OCI-LY7 (cell line): ENCODE measurements at regions not wholly inside any gene's neighbourhood (a gene's known extent, or its start where the extent isn't known, plus 50 kb on each side); places are given as distances from the start of the nearest gene placed in this dataset.

Experiments
- BruUV-seq: library from RNA; stranded (reverse); fragments of 400-500 nt; replicated peaks from 2 replicates; lab custom pipeline; 2021; lab: Mats Ljungman, UMichigan
- CTCF ChIA-PET: fragments of 300-600 bp; sonication (Branson Sonifier 250); formaldehyde crosslinking; loops from one replicate; lab custom pipeline; 2022; ENCODE audit warnings: antibody characterized with exemption; ENCODE audit not compliant: unreplicated experiment; lab: Charles Lee
- POLR2A ChIA-PET: fragments of 300-600 bp; sonication (Branson Sonifier 250); formaldehyde crosslinking; loops from one replicate; lab custom pipeline; 2022; ENCODE audit warnings: antibody characterized with exemption; lab: Charles Lee
- DNase-seq: peaks from one replicate; pipeline ENCODE4 v3.0.0-alpha.2; 2015; ENCODE audit warnings: low spot score
- H2AFZ ChIP-seq: fragments of 200-600 bp; sonication (generic), shearing (Covaris generic); 2 replicates; pipeline ENCODE4 v1.6.1; 2014; ENCODE audit warnings: mild to moderate bottlenecking, antibody characterized with exemption, low read length, moderate library complexity
- H3K27ac ChIP-seq: fragments of 200-600 bp; sonication (generic); 2 replicates; pipeline ENCODE4 v1.5.1; 2014; ENCODE audit warnings: mixed run types, low read depth, mild to moderate bottlenecking, moderate library complexity, low read length, inconsistent platforms; ENCODE audit not compliant: poor library complexity, severe bottlenecking
- H3K36me3 ChIP-seq: fragments of 200-600 bp; sonication (generic); 2 replicates; pipeline ENCODE4 v1.6.1; 2014; ENCODE audit warnings: mild to moderate bottlenecking, antibody characterized with exemption, low read length, moderate library complexity, mixed read lengths; ENCODE audit not compliant: insufficient read depth
- H3K4me1 ChIP-seq: fragments of 200-600 bp; sonication (generic); 2 replicates; pipeline ENCODE4 v1.5.1; 2014; ENCODE audit warnings: mild to moderate bottlenecking, low read length; ENCODE audit not compliant: insufficient read depth, poor library complexity, severe bottlenecking
- H3K4me2 ChIP-seq: fragments of 200-600 bp; sonication (generic); 2 replicates; pipeline ENCODE4 v1.6.1; 2014; ENCODE audit warnings: mild to moderate bottlenecking, low read length
- H3K4me3 ChIP-seq: fragments of 200-600 bp; sonication (generic); 2 replicates; pipeline ENCODE4 v1.5.1; 2014; ENCODE audit warnings: mild to moderate bottlenecking, low read depth, low read length; ENCODE audit not compliant: poor library complexity, severe bottlenecking
- H3K79me2 ChIP-seq: fragments of 200-600 bp; sonication (generic); 2 replicates; pipeline ENCODE4 v1.6.1; 2016; ENCODE audit warnings: low read depth, mild to moderate bottlenecking, low read length, moderate library complexity, mixed read lengths; ENCODE audit not compliant: insufficient read depth
- H3K9me2 ChIP-seq: fragments of 200-600 bp; sonication (generic); 2 replicates; pipeline ENCODE4 v1.6.1; 2016; ENCODE audit warnings: mild to moderate bottlenecking, low read length, mixed read lengths; ENCODE audit not compliant: insufficient read depth
- H3K9me3 ChIP-seq: fragments of 200-600 bp; sonication (generic); 2 replicates; pipeline ENCODE4 v1.6.1; 2014; ENCODE audit warnings: mild to moderate bottlenecking, mixed run types, low read length, mixed read lengths
- H4K20me1 ChIP-seq: fragments of 200-600 bp; sonication (generic); 2 replicates; pipeline ENCODE4 v1.6.1; 2014; ENCODE audit warnings: mild to moderate bottlenecking, antibody characterized with exemption, low read length, moderate library complexity, mixed read lengths; ENCODE audit not compliant: insufficient read depth
- EZH2phosphoT487 ChIP-seq: fragments of 200-600 bp; sonication (generic); IDR thresholded peaks from 2 replicates; pipeline ENCODE4 v1.6.1; 2018; ENCODE audit warnings: low read depth, borderline replicate concordance, mild to moderate bottlenecking, mixed run types, antibody characterized with exemption, low read length, moderate library complexity, mixed read lengths
- intact Hi-C: fragments of 100-400 bp; cut with micrococcal nuclease; formaldehyde crosslinking; loops from one replicate; pipeline ENCODE4 v1.10.0; 2022; ENCODE audit not compliant: unreplicated experiment
- TF ChIP-seq, protein P1 (sequence below): fragments of 200-600 bp; sonication (generic); conservative IDR thresholded peaks from 2 replicates; pipeline ENCODE4 v1.5.1; 2014; ENCODE audit warnings: mild to moderate bottlenecking, antibody characterized with exemption, low read length, moderate library complexity, mixed read lengths

DNA sequence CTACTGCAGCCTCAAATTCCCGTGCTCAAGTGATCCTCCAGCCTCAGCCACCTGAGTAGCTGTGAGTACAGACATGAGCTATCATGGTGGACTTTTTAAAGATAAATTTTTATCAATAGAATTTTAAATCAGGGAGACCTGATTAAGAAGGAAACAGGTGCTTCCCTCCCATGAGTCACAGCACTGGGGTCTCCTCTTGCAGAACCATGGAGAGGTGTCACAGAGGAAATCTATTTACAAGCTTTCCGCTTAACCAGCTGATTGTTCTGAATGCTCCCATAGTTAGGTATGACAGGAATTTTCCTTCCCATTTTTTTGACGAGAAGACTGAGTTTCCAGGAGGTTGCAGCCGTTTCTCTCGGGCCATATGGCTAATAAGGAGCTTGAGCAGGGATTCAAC lies 516.1 kb downstream of the MIAT start:
- Histone ChIP-seq H2AFZ (no peak overlapping the region), H4K20me1 (no peaks in the 10 kb centered on the region), H3K9me3 (no peaks in the 10 kb centered on the region), H3K36me3 (no peaks in the 10 kb centered on the region), H3K79me2 (no peaks in the 10 kb centered on the region), H3K4me3 (no peak overlapping the region), H3K27ac (no peak overlapping the region), H3K4me2 (no peak overlapping the region), H3K4me1 (no peaks in the 10 kb centered on the region), H3K9me2 (no peaks in the 10 kb centered on the region)
- no peak for TF ChIP-seq EZH2phosphoT487
- TF ChIP-seq, protein P1, sequence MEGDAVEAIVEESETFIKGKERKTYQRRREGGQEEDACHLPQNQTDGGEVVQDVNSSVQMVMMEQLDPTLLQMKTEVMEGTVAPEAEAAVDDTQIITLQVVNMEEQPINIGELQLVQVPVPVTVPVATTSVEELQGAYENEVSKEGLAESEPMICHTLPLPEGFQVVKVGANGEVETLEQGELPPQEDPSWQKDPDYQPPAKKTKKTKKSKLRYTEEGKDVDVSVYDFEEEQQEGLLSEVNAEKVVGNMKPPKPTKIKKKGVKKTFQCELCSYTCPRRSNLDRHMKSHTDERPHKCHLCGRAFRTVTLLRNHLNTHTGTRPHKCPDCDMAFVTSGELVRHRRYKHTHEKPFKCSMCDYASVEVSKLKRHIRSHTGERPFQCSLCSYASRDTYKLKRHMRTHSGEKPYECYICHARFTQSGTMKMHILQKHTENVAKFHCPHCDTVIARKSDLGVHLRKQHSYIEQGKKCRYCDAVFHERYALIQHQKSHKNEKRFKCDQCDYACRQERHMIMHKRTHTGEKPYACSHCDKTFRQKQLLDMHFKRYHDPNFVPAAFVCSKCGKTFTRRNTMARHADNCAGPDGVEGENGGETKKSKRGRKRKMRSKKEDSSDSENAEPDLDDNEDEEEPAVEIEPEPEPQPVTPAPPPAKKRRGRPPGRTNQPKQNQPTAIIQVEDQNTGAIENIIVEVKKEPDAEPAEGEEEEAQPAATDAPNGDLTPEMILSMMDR, result no peak
- intact Hi-C loops, result no loop called here
- DNase-seq, result no peak
- BruUV-seq, result no TSS peak
- ChIA-PET CTCF (no interaction called here), POLR2A (no interaction called here)

DNA sequence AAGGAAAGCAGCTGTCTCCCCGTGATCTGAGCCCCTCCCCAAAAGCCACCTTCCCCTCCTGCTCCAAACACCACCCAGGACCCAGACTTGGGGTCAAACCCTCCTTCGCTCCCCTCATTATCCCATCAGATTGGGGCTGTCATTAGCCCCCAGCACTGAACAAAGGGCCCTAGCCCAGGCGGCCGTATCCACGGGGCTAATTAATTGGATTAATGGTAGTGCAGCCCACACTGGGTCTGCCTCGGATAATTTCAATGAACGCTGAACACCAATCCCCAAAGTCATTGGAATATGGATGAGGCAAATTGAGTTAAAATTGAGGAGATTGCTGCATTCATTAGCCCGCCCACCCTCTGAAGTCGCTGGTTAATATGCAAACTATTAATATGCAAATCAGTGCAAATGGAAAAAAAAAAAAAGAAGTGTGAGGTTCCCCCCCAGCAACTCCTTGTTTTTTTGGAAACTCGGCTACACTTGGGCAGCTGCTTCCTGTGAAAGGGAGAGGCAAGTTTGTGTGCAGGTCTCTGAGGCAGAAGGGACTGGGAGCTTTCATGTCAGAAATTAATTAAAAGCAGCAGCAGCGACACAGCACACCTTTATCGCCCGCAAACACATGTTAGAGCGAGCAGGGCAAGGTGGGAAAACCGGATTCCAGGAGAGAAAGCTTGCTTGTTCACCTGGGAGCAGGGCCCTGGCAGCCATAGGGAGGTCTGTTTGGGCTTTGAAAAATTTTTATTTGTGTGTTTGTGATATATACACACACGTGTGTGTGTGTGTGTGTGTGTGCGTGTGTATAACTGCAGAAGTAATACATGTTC lies 517.8 kb downstream of the MIAT start:
- CTCF ChIA-PET, result no interaction called here

DNA sequence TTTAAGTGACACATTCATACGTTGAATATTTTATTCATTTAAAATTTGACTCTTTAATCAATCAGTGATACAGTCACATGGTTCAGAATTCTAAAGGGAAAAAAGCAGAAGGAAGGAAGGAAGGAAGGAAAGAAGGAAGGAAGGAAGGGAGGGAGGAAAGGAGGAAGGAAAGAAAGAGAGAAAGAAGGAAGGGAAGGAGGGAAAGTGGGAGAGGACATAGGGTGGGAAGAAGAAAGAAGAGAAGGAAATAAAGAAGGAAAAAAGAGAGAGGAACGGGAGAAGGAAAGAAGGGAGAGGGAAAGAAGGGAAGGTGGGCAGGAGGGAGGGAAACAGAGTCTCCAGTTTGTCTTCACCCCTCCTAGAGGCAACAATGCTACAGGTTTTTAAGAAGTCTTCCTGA lies 518.6 kb downstream of the MIAT start:
- Histone ChIP-seq H3K36me3 (no peaks in the 10 kb centered on the region), H3K9me3 (no peaks in the 10 kb centered on the region), H3K27ac (no peak overlapping the region), H4K20me1 (no peaks in the 10 kb centered on the region), H3K4me1 (no peaks in the 10 kb centered on the region), H2AFZ (no peak overlapping the region), H3K4me3 (no peak overlapping the region), H3K4me2 (no peak overlapping the region), H3K9me2 (no peaks in the 10 kb centered on the region), H3K79me2 (no peaks in the 10 kb centered on the region)
- intact Hi-C loops, result no loop called here
- POLR2A ChIA-PET, result no interaction called here
- TF ChIP-seq, protein P1, result no peak
- no peak for TF ChIP-seq EZH2phosphoT487
- CTCF ChIA-PET, result no interaction called here
- BruUV-seq, result no TSS peak
- DNase-seq, result no peak

More for the DNA sequence above, 517.8 kb downstream of the MIAT start:
- no peaks in the 10 kb centered on the region for H3K4me1 ChIP-seq
- POLR2A ChIA-PET, result no interaction called here
- no peak overlapping the region for H3K4me2 ChIP-seq
- no peaks in the 10 kb centered on the region for H4K20me1 ChIP-seq
- intact Hi-C loops, result no loop called here
- no peaks in the 10 kb centered on the region for H3K9me2 ChIP-seq
- no peak for DNase-seq
- H3K79me2 ChIP-seq, result no peaks in the 10 kb centered on the region
- no peak overlapping the region for H3K4me3 ChIP-seq
- no TSS peak for BruUV-seq
- no peaks in the 10 kb centered on the region for H3K36me3 ChIP-seq
- TF ChIP-seq, protein P1, result no peak
- TF ChIP-seq EZH2phosphoT487, result no peak
- no peaks in the 10 kb centered on the region for H3K9me3 ChIP-seq
- H3K27ac ChIP-seq, result no peak overlapping the region
- no peak overlapping the region for H2AFZ ChIP-seq
